Right lobe of liver (tissue), 4 donors: ENCODE measurements at regions not wholly inside any gene's neighbourhood (a gene's known extent, or its start where the extent isn't known, plus 50 kb on each side); places are given as distances from the start of the nearest gene placed in this dataset.

Experiments used
- CTCF ChIP-seq, 4 donors: fragments of 200-600 bp in 3 of 4; fragments of 450-650 bp in 1 of 4; IDR thresholded peaks; one replicate each; pipeline versions ENCODE4 v1.5.1 to v1.8.0; 2016 to 2022; ENCODE audit warnings: antibody characterized with exemption in 4 of 4, mild to moderate bottlenecking in 2 of 4
- POLR2A ChIP-seq: fragments of 450-650 bp; IDR thresholded peaks from one replicate; pipeline ENCODE4 v1.6.1; 2017; ENCODE audit warnings: antibody characterized with exemption, mild to moderate bottlenecking
- donor health status: DM: no; HTN: no; CAD: no.
- donor health status: DM: no; HTN: no; CAD: no.
- donor health status: DM: no; HTN: yes; CAD: no.

GRCh38 chr6:19034986-19035385 lies 647.8 kb downstream of the RNF144B start:
- no peak for TF ChIP-seq CTCF (IDR thresholded peaks at IDR 0.05)
- TF ChIP-seq POLR2A = no peak
